NCI-H1048 (cell line): ENCODE measurements at regions not wholly inside any gene's neighbourhood (a gene's known extent, or its start where the extent isn't known, plus 50 kb on each side); places are given as distances from the start of the nearest gene placed in this dataset.
"Not testable (repeated sequence)": the region's sequence is repeated elsewhere in the genome, so short reads cannot be mapped to it uniquely, and the experiment has no call there.

Experiments used
- DNase-seq: peaks from one replicate; lab custom pipeline; 2025; lab: John Stamatoyannopoulos, UW

GRCh38 chr11:29056487-29056886, 948.3 kb downstream of the METTL15 start:
- DNase-seq, result not testable (repeated sequence)

- no peak for DNase-seq
Measured at GRCh38 chr11:29051935-29052334, 943.7 kb downstream of the METTL15 start.

- not testable (repeated sequence) for DNase-seq
Measured at GRCh38 chr11:29050962-29051361, 942.8 kb downstream of the METTL15 start.

GRCh38 chr11:29040489-29040888, 932.3 kb downstream of the METTL15 start:
- DNase-seq, result no peak

- DNase-seq, result no peak
Measured at GRCh38 chr11:29032384-29033149, 924.4 kb downstream of the METTL15 start.

GRCh38 chr11:29029452-29029851, 921.3 kb downstream of the METTL15 start:
- no peak for DNase-seq

GRCh38 chr11:29027436-29027835, 919.2 kb downstream of the METTL15 start:
- DNase-seq, result no peak

GRCh38 chr11:29026286-29026685, 918.1 kb downstream of the METTL15 start:
- DNase-seq, result no peak

GRCh38 chr11:29025001-29025400, 916.8 kb downstream of the METTL15 start:
- no peak for DNase-seq

GRCh38 chr11:29024386-29024785, 916.2 kb downstream of the METTL15 start:
- DNase-seq, result no peak

- no peak for DNase-seq
Measured at GRCh38 chr11:29023761-29024160, 915.6 kb downstream of the METTL15 start.

GRCh38 chr11:29022676-29023075, 914.5 kb downstream of the METTL15 start:
- DNase-seq, result no peak

- no peak for DNase-seq
Measured at GRCh38 chr11:29019960-29020683, 911.9 kb downstream of the METTL15 start.

- no peak for DNase-seq
Measured at GRCh38 chr11:29018631-29019030, 910.4 kb downstream of the METTL15 start.

- no peak for DNase-seq
Measured at GRCh38 chr11:29017941-29018340, 909.8 kb downstream of the METTL15 start.

- DNase-seq, result no peak
Measured at GRCh38 chr11:29012507-29012906, 904.3 kb downstream of the METTL15 start.

GRCh38 chr11:29009426-29009825, 901.2 kb downstream of the METTL15 start:
- no peak for DNase-seq

- DNase-seq, result no peak
Measured at GRCh38 chr11:29008481-29008880, 900.3 kb downstream of the METTL15 start.

GRCh38 chr11:29006668-29007067, 898.5 kb downstream of the METTL15 start:
- no peak for DNase-seq

GRCh38 chr11:29005401-29005980, 897.3 kb downstream of the METTL15 start:
- DNase-seq, result no peak

GRCh38 chr11:29002816-29003215, 894.6 kb downstream of the METTL15 start:
- no peak for DNase-seq

GRCh38 chr11:28999620-29000019, 891.4 kb downstream of the METTL15 start:
- DNase-seq, result no peak

GRCh38 chr11:28992996-28993395, 884.8 kb downstream of the METTL15 start:
- DNase-seq, result no peak
